ENCODE measurements at regions not wholly inside any gene's neighbourhood (a gene's known extent, or its start where the extent isn't known, plus 50 kb on each side); places are given as distances from the start of the nearest gene placed in this dataset.
"Not testable (repeated sequence)": the region's sequence is repeated elsewhere in the genome, so short reads cannot be mapped to it uniquely, and the experiment has no call there.

GRCh38 chr7:79949778-79950177 lies 184.9 kb upstream of the GNAI1 start:
- Mint-ChIP-seq H3K36me3 (no peaks in the 10 kb centered on the region), H3K4me3 (no peak overlapping the region), H3K9me3 (peaks cover 6% of the 10 kb centered on the region), H3K27me3 (no peaks in the 10 kb centered on the region), H3K4me1 (no peaks in the 10 kb centered on the region), H3K27ac (no peak overlapping the region)
- DNase-seq = no peak

- Mint-ChIP-seq H3K4me3 (no peak overlapping the region), H3K9me3 (no peaks in the 10 kb centered on the region), H3K27me3 (no peaks in the 10 kb centered on the region), H3K27ac (no peak overlapping the region), H3K4me1 (peaks cover 8% of the 10 kb centered on the region), H3K36me3 (no peaks in the 10 kb centered on the region)
- no peak for DNase-seq
These were observed 198.2 kb upstream of the GNAI1 start for GRCh38 chr7:79936281-79936983.

GRCh38 chr7:79934727-79935126 lies 199.9 kb upstream of the GNAI1 start:
- Mint-ChIP-seq H3K4me3 (no peak overlapping the region), H3K36me3 (no peaks in the 10 kb centered on the region), H3K27ac (peak overlapping the region; percentile 23), H3K4me1 (peaks cover 6% of the 10 kb centered on the region), H3K9me3 (no peaks in the 10 kb centered on the region), H3K27me3 (no peaks in the 10 kb centered on the region)
- no peak for DNase-seq

GRCh38 chr7:79933144-79933543 lies 201.5 kb upstream of the GNAI1 start:
- Mint-ChIP-seq H3K27me3 (no peaks in the 10 kb centered on the region), H3K9me3 (no peaks in the 10 kb centered on the region), H3K36me3 (no peaks in the 10 kb centered on the region), H3K4me1 (peaks cover 6% of the 10 kb centered on the region), H3K27ac (no peak overlapping the region), H3K4me3 (no peak overlapping the region)
- no peak for DNase-seq

GRCh38 chr7:79930604-79931003 lies 204.0 kb upstream of the GNAI1 start:
- no peaks in the 10 kb centered on the region for H3K9me3 Mint-ChIP-seq
- peaks cover 6% of the 10 kb centered on the region for H3K4me1 Mint-ChIP-seq
- no peaks in the 10 kb centered on the region for H3K36me3 Mint-ChIP-seq
- H3K4me3 Mint-ChIP-seq = no peak overlapping the region
- no peaks in the 10 kb centered on the region for H3K27me3 Mint-ChIP-seq
- H3K27ac Mint-ChIP-seq = no peak overlapping the region
- DNase-seq = no peak

GRCh38 chr7:79927116-79927515 lies 207.5 kb upstream of the GNAI1 start:
- H3K27me3 Mint-ChIP-seq = no peaks in the 10 kb centered on the region
- no peaks in the 10 kb centered on the region for H3K4me1 Mint-ChIP-seq
- H3K9me3 Mint-ChIP-seq = peaks cover 2% of the 10 kb centered on the region
- DNase-seq = no peak
- H3K4me3 Mint-ChIP-seq = no peak overlapping the region
- no peak overlapping the region for H3K27ac Mint-ChIP-seq
- no peaks in the 10 kb centered on the region for H3K36me3 Mint-ChIP-seq

- Mint-ChIP-seq H3K4me1 (no peaks in the 10 kb centered on the region), H3K4me3 (no peak overlapping the region), H3K36me3 (no peaks in the 10 kb centered on the region), H3K9me3 (peaks cover 2% of the 10 kb centered on the region), H3K27ac (no peak overlapping the region), H3K27me3 (no peaks in the 10 kb centered on the region)
- no peak for DNase-seq
These were observed 210.7 kb upstream of the GNAI1 start for GRCh38 chr7:79923953-79924352.

- H3K27ac Mint-ChIP-seq = no peak overlapping the region
- no peak overlapping the region for H3K4me3 Mint-ChIP-seq
- peaks cover 3% of the 10 kb centered on the region for H3K36me3 Mint-ChIP-seq
- DNase-seq = no peak
- no peaks in the 10 kb centered on the region for H3K4me1 Mint-ChIP-seq
- peaks cover 7% of the 10 kb centered on the region for H3K9me3 Mint-ChIP-seq
- H3K27me3 Mint-ChIP-seq = no peaks in the 10 kb centered on the region
These were observed 211.7 kb upstream of the GNAI1 start for GRCh38 chr7:79922894-79923293.

GRCh38 chr7:79921976-79922375 lies 212.7 kb upstream of the GNAI1 start:
- no peak overlapping the region for H3K4me3 Mint-ChIP-seq
- no peak overlapping the region for H3K27ac Mint-ChIP-seq
- DNase-seq = no peak
- H3K9me3 Mint-ChIP-seq = peaks cover 12% of the 10 kb centered on the region
- H3K27me3 Mint-ChIP-seq = no peaks in the 10 kb centered on the region
- no peaks in the 10 kb centered on the region for H3K4me1 Mint-ChIP-seq
- H3K36me3 Mint-ChIP-seq = peaks cover 6% of the 10 kb centered on the region

GRCh38 chr7:79918632-79919031 lies 216.0 kb upstream of the GNAI1 start:
- H3K4me3 Mint-ChIP-seq, H3K27me3 Mint-ChIP-seq, H3K27ac Mint-ChIP-seq, DNase-seq: not testable (repeated sequence)
- peaks cover 21% of the 10 kb centered on the region for H3K9me3 Mint-ChIP-seq
- peaks cover 18% of the 10 kb centered on the region for H3K4me1 Mint-ChIP-seq
- H3K36me3 Mint-ChIP-seq = peaks cover 16% of the 10 kb centered on the region

- Mint-ChIP-seq H3K36me3 (peaks cover 19% of the 10 kb centered on the region), H3K9me3 (peaks cover 25% of the 10 kb centered on the region), H3K4me1 (peaks cover 45% of the 10 kb centered on the region)
- DNase-seq, H3K27me3 Mint-ChIP-seq, H3K4me3 Mint-ChIP-seq, H3K27ac Mint-ChIP-seq: not testable (repeated sequence)
These were observed 219.3 kb upstream of the GNAI1 start for GRCh38 chr7:79915346-79915745.

- H3K4me1 Mint-ChIP-seq = peaks cover 62% of the 10 kb centered on the region
- H3K9me3 Mint-ChIP-seq = peaks cover 15% of the 10 kb centered on the region
- no peak for DNase-seq
- H3K4me3 Mint-ChIP-seq = no peak overlapping the region
- H3K36me3 Mint-ChIP-seq = peaks cover 13% of the 10 kb centered on the region
- H3K27me3 Mint-ChIP-seq = no peaks in the 10 kb centered on the region
- H3K27ac Mint-ChIP-seq = no peak overlapping the region
These were observed 222.4 kb upstream of the GNAI1 start for GRCh38 chr7:79912213-79912633.

- H3K27me3 Mint-ChIP-seq = no peaks in the 10 kb centered on the region
- DNase-seq = no peak
- peaks cover 13% of the 10 kb centered on the region for H3K36me3 Mint-ChIP-seq
- H3K27ac Mint-ChIP-seq = peak overlapping the region; percentile 5
- peaks cover 12% of the 10 kb centered on the region for H3K9me3 Mint-ChIP-seq
- H3K4me3 Mint-ChIP-seq = no peak overlapping the region
- H3K4me1 Mint-ChIP-seq = peaks cover 60% of the 10 kb centered on the region
These were observed 223.2 kb upstream of the GNAI1 start for GRCh38 chr7:79911420-79911819.

GRCh38 chr7:79909176-79909575 lies 225.5 kb upstream of the GNAI1 start:
- Mint-ChIP-seq H3K4me3 (no peak overlapping the region), H3K4me1 (peaks cover 43% of the 10 kb centered on the region), H3K9me3 (peaks cover 9% of the 10 kb centered on the region), H3K27me3 (no peaks in the 10 kb centered on the region), H3K27ac (no peak overlapping the region), H3K36me3 (peaks cover 4% of the 10 kb centered on the region)
- DNase-seq = no peak

GRCh38 chr7:79897166-79897565 lies 237.5 kb upstream of the GNAI1 start:
- Mint-ChIP-seq H3K36me3 (no peaks in the 10 kb centered on the region), H3K27me3 (no peaks in the 10 kb centered on the region)

GRCh38 chr7:79893991-79894390 lies 240.6 kb upstream of the GNAI1 start:
- Mint-ChIP-seq H3K4me1 (peaks cover 1% of the 10 kb centered on the region), H3K4me3 (no peak overlapping the region), H3K27me3 (no peaks in the 10 kb centered on the region), H3K36me3 (no peaks in the 10 kb centered on the region), H3K27ac (no peak overlapping the region), H3K9me3 (no peaks in the 10 kb centered on the region)
- no peak for DNase-seq

More at GRCh38 chr7:79897166-79897565, 237.5 kb upstream of the GNAI1 start:
- DNase-seq = no peak
- Mint-ChIP-seq H3K4me3 (no peak overlapping the region), H3K4me1 (peaks cover 1% of the 10 kb centered on the region), H3K27ac (no peak overlapping the region), H3K9me3 (peaks cover 2% of the 10 kb centered on the region)

Measured in activated naive CD8-positive, alpha-beta T cell treated with anti-CD3 and anti-CD28 coated beads for 36 hours (primary cell).